ENCODE measurements at regions not wholly inside any gene's neighbourhood (a gene's known extent, or its start where the extent isn't known, plus 50 kb on each side); places are given as distances from the start of the nearest gene placed in this dataset.

DNA sequence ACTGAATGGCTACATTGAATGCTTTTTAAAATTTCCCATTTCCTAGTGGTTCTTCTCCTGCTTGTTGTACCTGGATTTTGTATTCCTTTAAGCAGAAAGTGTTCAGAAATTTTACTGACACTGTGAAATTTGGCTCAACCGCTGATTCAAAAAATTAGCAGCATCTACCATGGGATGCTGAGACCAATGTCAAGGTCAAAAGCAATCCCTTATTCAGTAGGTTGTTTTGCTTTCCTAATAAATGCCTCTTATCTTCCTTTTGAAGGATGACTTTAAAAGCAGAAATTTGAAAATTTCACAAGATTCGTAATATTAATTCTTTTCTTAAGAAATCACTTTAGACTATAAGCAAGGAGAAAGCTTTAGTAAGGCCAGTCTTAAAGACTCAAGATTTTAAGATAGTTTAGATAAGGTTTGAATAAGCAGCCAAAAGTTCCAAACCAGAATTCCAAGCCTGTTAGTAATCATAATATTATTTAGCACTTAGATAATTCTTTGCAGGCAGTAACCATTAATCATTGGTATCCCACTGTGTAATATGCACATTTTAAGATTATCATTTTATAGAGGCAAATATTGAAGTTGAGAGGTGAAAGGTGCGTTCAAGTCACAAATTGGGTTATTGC lies 508.8 kb downstream of the ANKRD50 start:
- no peak overlapping the region for H3K4me3 ChIP-seq
- no peak for DNase-seq
- TF ChIP-seq, protein P1, sequence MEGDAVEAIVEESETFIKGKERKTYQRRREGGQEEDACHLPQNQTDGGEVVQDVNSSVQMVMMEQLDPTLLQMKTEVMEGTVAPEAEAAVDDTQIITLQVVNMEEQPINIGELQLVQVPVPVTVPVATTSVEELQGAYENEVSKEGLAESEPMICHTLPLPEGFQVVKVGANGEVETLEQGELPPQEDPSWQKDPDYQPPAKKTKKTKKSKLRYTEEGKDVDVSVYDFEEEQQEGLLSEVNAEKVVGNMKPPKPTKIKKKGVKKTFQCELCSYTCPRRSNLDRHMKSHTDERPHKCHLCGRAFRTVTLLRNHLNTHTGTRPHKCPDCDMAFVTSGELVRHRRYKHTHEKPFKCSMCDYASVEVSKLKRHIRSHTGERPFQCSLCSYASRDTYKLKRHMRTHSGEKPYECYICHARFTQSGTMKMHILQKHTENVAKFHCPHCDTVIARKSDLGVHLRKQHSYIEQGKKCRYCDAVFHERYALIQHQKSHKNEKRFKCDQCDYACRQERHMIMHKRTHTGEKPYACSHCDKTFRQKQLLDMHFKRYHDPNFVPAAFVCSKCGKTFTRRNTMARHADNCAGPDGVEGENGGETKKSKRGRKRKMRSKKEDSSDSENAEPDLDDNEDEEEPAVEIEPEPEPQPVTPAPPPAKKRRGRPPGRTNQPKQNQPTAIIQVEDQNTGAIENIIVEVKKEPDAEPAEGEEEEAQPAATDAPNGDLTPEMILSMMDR (IDR thresholded peaks at IDR 0.05) = no peak
- no peak for TF ChIP-seq POLR2A (IDR thresholded peaks at IDR 0.05)
- H3K4me1 ChIP-seq = no peaks in the 10 kb centered on the region
- H3K36me3 ChIP-seq = no peaks in the 10 kb centered on the region
- no peak for ATAC-seq
- intact Hi-C loops (cut with DNase I) = no loop called here
- WGBS (ENCODE audit: insufficient coverage, low coverage, low lambda C conversion rate, missing lambda C conversion rate) = 60% methylated on average over 3 of the region's 3 CpGs
- H3K9me3 ChIP-seq = no peaks in the 10 kb centered on the region
- no peak overlapping the region for H3K27ac ChIP-seq
- no peaks in the 10 kb centered on the region for H3K27me3 ChIP-seq

DNA sequence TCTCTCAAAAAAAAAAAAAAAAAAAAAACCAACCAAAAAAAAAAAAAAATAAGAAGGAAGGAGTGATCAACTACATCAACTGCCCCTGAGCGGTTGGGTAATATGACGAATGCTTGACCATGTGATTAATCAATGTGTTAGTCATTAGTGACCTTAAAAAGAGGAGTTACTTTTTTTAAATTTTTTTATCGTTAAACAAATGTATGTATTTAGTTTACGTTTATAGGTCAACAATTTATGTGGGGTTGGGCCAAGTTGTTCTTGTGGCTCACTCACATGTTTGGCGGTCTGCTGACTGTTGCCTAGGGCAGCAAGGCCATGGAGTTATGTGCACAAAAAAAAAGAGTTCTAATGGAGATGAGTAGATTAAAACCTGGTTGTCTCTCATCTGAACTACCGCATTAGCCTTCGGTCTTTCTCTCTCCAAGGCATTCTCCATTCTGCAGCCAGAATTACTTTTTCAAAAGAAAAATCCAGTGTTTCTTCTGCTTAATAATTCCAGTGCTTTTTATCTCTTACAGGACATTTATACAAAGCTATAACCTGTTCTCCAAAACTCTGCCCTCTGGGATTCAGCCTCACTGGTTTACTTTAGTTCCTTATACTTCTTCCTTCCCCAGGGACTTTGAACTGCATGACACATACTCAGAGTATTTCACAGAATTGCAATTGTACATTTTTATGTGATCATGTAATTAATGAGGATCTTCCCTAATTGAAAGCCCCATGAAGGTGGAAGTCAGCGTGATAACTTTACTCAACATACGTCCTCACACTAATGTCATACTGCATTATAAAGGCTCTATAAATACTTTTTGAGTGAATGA lies 505.5 kb downstream of the ANKRD50 start:
- Histone ChIP-seq H3K4me1 (no peaks in the 10 kb centered on the region), H3K4me3 (no peak overlapping the region), H3K27ac (no peak overlapping the region), H3K36me3 (no peaks in the 10 kb centered on the region), H3K9me3 (no peaks in the 10 kb centered on the region), H3K27me3 (no peaks in the 10 kb centered on the region)
- WGBS (ENCODE audit: insufficient coverage, low coverage, low lambda C conversion rate, missing lambda C conversion rate) = 78% methylated on average over 9 of the region's 9 CpGs
- intact Hi-C loops (cut with DNase I) = no loop called here
- no peak for ATAC-seq
- TF ChIP-seq POLR2A (IDR thresholded peaks at IDR 0.05) = no peak
- TF ChIP-seq, protein P1 (IDR thresholded peaks at IDR 0.05) = no peak
- DNase-seq = no peak

DNA sequence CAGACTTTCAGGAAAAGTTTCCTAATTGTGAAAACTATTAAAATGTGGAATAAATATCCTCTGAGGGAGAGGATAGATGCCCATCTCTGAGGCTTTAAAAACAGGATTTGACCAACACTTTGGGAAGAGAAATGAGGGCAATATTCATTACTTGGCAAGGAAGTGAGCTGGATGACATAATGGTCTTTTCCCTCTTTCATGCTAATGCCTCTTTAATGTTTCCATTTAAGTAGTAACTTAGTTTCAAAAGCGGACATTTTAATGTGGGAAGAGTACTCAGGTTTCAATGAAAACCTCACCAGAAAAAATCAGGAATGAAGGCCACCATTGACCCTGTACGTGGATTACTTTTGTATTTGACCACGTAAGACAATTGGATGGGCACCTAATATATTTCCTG lies 503.3 kb downstream of the ANKRD50 start:
- no peak for DNase-seq
- Histone ChIP-seq H3K27ac (no peak overlapping the region), H3K27me3 (no peaks in the 10 kb centered on the region), H3K4me1 (no peaks in the 10 kb centered on the region), H3K9me3 (no peaks in the 10 kb centered on the region), H3K36me3 (no peaks in the 10 kb centered on the region), H3K4me3 (no peak overlapping the region)
- no peak for ATAC-seq
- no peak for TF ChIP-seq POLR2A (IDR thresholded peaks at IDR 0.05)
- TF ChIP-seq, protein P1 (IDR thresholded peaks at IDR 0.05) = no peak
- intact Hi-C loops (cut with DNase I) = no loop called here
- 67% methylated on average over 3 of the region's 3 CpGs for WGBS (ENCODE audit: insufficient coverage, low coverage, low lambda C conversion rate, missing lambda C conversion rate)

DNA sequence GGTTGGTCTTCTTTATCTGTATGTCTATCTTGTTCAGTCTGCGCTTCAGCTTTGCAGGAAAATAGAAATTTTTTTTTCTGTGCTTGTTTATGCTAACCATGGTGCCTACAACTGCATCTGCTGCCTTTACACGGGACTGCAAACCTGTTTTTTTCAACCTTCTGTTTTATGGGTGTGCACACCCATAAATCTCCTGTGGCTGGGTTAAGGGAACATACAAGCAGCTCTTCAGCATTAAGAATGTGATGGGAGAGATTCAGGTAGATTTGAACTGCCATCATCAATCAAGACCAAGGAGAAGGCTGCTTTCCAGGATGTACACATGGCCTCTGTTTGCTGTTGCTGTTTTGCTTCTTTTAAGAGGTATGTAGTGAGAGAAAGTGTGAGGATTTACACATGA lies 502.9 kb downstream of the ANKRD50 start:
- 62% methylated on average over 2 of the region's 2 CpGs for WGBS (ENCODE audit: insufficient coverage, low coverage, low lambda C conversion rate, missing lambda C conversion rate)
- Histone ChIP-seq H3K27ac (no peak overlapping the region), H3K36me3 (no peaks in the 10 kb centered on the region), H3K4me3 (no peak overlapping the region), H3K4me1 (no peaks in the 10 kb centered on the region), H3K9me3 (no peaks in the 10 kb centered on the region), H3K27me3 (no peaks in the 10 kb centered on the region)
- DNase-seq (no peak), ATAC-seq (no peak)
- intact Hi-C loops (cut with DNase I) = no loop called here
- no peak for TF ChIP-seq POLR2A (IDR thresholded peaks at IDR 0.05)
- TF ChIP-seq, protein P1 (IDR thresholded peaks at IDR 0.05) = no peak
